Heart left ventricle (tissue), 16 donors: ENCODE measurements at regions not wholly inside any gene's neighbourhood (a gene's known extent, or its start where the extent isn't known, plus 50 kb on each side); places are given as distances from the start of the nearest gene placed in this dataset.

Source experiments
- ATAC-seq, 4 donors: fragments of 200-7000 bp; cut with Tn5 transposase; one replicate each; pipeline ENCODE4 v1.9.1; 2020 to 2022; ENCODE audit warnings: moderate library complexity in 4 of 4, mild to moderate bottlenecking in 3 of 4, moderate number of reproducible peaks in 1 of 4
- DNase-seq, 5 donors: peaks; one replicate each; pipeline ENCODE4 v3.0.0-alpha.2; 2020
- H3K27ac ChIP-seq, 12 donors: fragments of 200-600 bp; sonication (generic) in 4 of 12; one replicate each; pipeline versions ENCODE4 v1.5.0 to v1.8.0; 2016 to 2022; ENCODE audit warnings: mild to moderate bottlenecking in 2 of 12
- H3K27me3 ChIP-seq, 9 donors: fragments of 200-600 bp; sonication (generic) in 2 of 9; one replicate each; pipeline versions ENCODE4 v1.5.1 to v1.8.0; 2016 to 2022; ENCODE audit warnings: mild to moderate bottlenecking in 3 of 9
- H3K36me3 ChIP-seq, 9 donors: fragments of 200-600 bp; sonication (generic) in 2 of 9; one replicate each; pipeline versions ENCODE4 v1.5.0 to v1.8.0; 2018 to 2022; ENCODE audit warnings: mild to moderate bottlenecking in 2 of 9
- H3K4me1 ChIP-seq, 12 donors: fragments of 200-600 bp; sonication (generic) in 4 of 12; one replicate each; pipeline versions ENCODE4 v1.5.0 to v1.8.0; 2016 to 2022; ENCODE audit warnings: mild to moderate bottlenecking in 3 of 12
- H3K4me3 ChIP-seq, 12 donors: fragments of 200-600 bp; sonication (generic) in 4 of 12; one replicate each; pipeline versions ENCODE4 v1.5.0 to v1.8.0; 2017 to 2022; ENCODE audit warnings: mild to moderate bottlenecking in 9 of 12, moderate library complexity in 4 of 12
- H3K9me3 ChIP-seq, 12 donors: fragments of 200-600 bp; sonication (generic) in 4 of 12; one replicate each; pipeline versions ENCODE4 v1.5.0 to v1.8.0; 2016 to 2022; ENCODE audit warnings: mild to moderate bottlenecking in 1 of 12
- CTCF ChIP-seq, 12 donors: fragments of 200-600 bp; sonication (generic) in 4 of 12; IDR thresholded peaks; one replicate each; pipeline versions ENCODE4 v1.5.0 to v1.8.0; 2018 to 2022; ENCODE audit warnings: antibody characterized with exemption in 12 of 12, mild to moderate bottlenecking in 5 of 12
- POLR2A ChIP-seq, 2 donors: fragments of 450-650 bp; IDR thresholded peaks; one replicate each; pipeline ENCODE4 v1.6.1; 2017; ENCODE audit warnings: antibody characterized with exemption in 2 of 2, mild to moderate bottlenecking in 2 of 2, moderate library complexity in 2 of 2
- WGBS, 4 donors: extraction: QIAGEN DNeasy Blood & Tissue Kit in 2 of 4; methylation state at CpG; one replicate each; pipeline versions ENCODE4 v1.1.5 to v1.1.7; 2013 to 2018; 5-methylcytosine and 5-hydroxymethylcytosine counted together
- intact Hi-C, 10 donors: fragments of 100-400 bp; cut with DNase I; formaldehyde crosslinking; loops; one replicate each; pipeline versions ENCODE4 v1.11.1 to v1.14.2; 2022
- donor health status: ischemic (EF 13 %, LVEDD 7.1; RV severe dilation, severe dysfunction).
- donor health status: healthy with polysubstance abuse.
- donor health status: DM: no; HTN: yes; CAD: no.
- donor health status: DM: no; HTN: no; CAD: no.
- donor health status: ischemic (EF 25% LVEDD 6.9; RV normal size, moderate dysfunction).
- donor health status: ischemic (EF 25% LVEDD 5.7; RV mildly dilated, moderate dysfunction).
- donor health status: healthy.
- donor health status: DM: yes; HTN: yes; CAD: no.
- donor health status: ischemic (EF 35%, LVEDD 5.7; RV mildly dilated, moderate dysfunction).
- donor health status: nonischemic (EF 11% LVEDD 7.7; RV severe dilation, severe dysfunction).
- donor health status: DM: yes; HTN: yes; CAD: no.
- donor health status: PGD.
- donor health status: ischemic (EF 29% LVEDD 5.4; RV normal size, mild dysfunction).
- donor health status: nonischemic (EF 23%, LVEDD 6.1; RV moderate dilation, normal function).

DNA sequence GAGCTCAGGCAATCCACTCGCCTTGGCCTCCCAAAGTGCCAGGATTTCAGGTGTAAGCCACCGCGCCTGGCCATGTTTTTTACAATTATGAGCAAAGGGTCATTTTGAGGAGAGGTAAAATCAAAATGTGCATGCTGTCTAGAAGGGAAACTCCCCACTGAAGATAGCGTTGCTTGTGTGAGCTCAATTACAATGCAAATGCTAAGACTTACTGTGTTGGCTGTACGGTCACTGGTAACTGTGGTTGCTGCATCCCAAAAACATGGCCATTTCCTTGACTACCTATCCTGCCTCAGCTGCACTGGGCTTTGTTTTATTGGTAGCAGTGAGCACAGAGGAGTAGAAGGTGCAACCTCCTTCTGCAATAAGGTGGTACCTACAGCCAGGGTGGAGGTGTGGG is 77.4 kb upstream of the SPATA31E1 start:
- H3K27me3 ChIP-seq, result peaks cover 0 to 41% (median 3%) of the 10 kb centered on the region in 9 donors
- no peak for ATAC-seq
- no peak overlapping the region for H3K4me3 ChIP-seq
- no peak for DNase-seq
- peaks cover 0 to 9% (median 0%) of the 10 kb centered on the region in 12 donors for H3K9me3 ChIP-seq
- intact Hi-C loops, result loop anchor here in 1 of 10 donors (10.0 kb wide), 1 partner anchor 60 kb away; no protein-coding TSS in a partner anchor
- H3K27ac ChIP-seq, result no peak overlapping the region
- TF ChIP-seq CTCF (IDR thresholded peaks at IDR 0.05), result no peak
- TF ChIP-seq POLR2A (IDR thresholded peaks at IDR 0.05), result no peak
- no peaks in the 10 kb centered on the region for H3K36me3 ChIP-seq
- H3K4me1 ChIP-seq, result no peaks in the 10 kb centered on the region
- 90 to 95% (median 93%) methylated on average over 5 of the region's 5 CpGs for WGBS, 4 donors

DNA sequence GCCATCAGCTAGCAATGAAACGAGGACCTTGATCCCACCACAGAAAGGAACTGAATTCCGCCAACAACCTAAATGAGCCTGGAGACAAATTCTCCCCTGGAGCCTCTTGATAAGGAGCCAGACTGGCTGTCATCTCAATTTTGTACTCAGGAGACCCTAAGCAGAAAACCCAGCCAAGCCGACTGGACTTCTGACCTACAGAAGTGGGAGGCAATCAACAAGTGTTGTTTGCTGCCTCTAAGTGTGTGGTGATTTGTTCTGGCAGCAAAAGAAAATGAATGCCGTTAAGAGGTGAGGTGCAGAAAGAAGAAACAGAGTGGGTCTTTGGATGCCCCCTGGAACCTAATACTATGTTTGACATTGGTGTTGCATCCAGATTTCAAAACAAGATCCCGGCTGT is 72.7 kb upstream of the SPATA31E1 start:
- WGBS, 4 donors, result 61 to 65% (median 63%) methylated on average over 5 of the region's 5 CpGs

GRCh38 chr9:87810679-87811178 is 71.9 kb upstream of the SPATA31E1 start:
- peaks cover 0 to 9% (median 0%) of the 10 kb centered on the region in 12 donors for H3K9me3 ChIP-seq
- WGBS, 4 donors, result 63 to 82% (median 72%) methylated on average over 5 of the region's 5 CpGs
- H3K4me1 ChIP-seq, result peaks cover 0 to 16% (median 0%) of the 10 kb centered on the region in 12 donors
- ATAC-seq, result no peak
- no peak overlapping the region for H3K27ac ChIP-seq
- TF ChIP-seq CTCF (IDR thresholded peaks at IDR 0.05), result no peak
- no peak for TF ChIP-seq POLR2A (IDR thresholded peaks at IDR 0.05)
- intact Hi-C loops, result loop anchor here in 3 of 10 donors (5.0 kb wide), 3 partner anchors 123 to 473 kb away; no protein-coding TSS in a partner anchor
- peaks cover 0 to 29% (median 0%) of the 10 kb centered on the region in 9 donors for H3K27me3 ChIP-seq
- DNase-seq, result no peak
- no peak overlapping the region for H3K4me3 ChIP-seq
- no peaks in the 10 kb centered on the region for H3K36me3 ChIP-seq

More for the DNA sequence above, 72.7 kb upstream of the SPATA31E1 start:
- peaks cover 0 to 16% (median 0%) of the 10 kb centered on the region in 12 donors for H3K4me1 ChIP-seq
- intact Hi-C loops, result loop anchor here in 3 of 10 donors (5.0 kb wide), 3 partner anchors 123 to 473 kb away; no protein-coding TSS in a partner anchor
- H3K36me3 ChIP-seq, result no peaks in the 10 kb centered on the region
- peaks cover 0 to 9% (median 0%) of the 10 kb centered on the region in 12 donors for H3K9me3 ChIP-seq
- no peak overlapping the region for H3K27ac ChIP-seq
- DNase-seq, result no peak
- no peak for ATAC-seq
- H3K4me3 ChIP-seq, result no peak overlapping the region
- no peak for TF ChIP-seq CTCF (IDR thresholded peaks at IDR 0.05)
- no peak for TF ChIP-seq POLR2A (IDR thresholded peaks at IDR 0.05)
- peaks cover 0 to 36% (median 3%) of the 10 kb centered on the region in 9 donors for H3K27me3 ChIP-seq

- 38 to 41% (median 40%) methylated on average over 13 of the region's 13 CpGs for WGBS, 4 donors
- ATAC-seq, result peak in 3 of 4 donors; percentile 46 to 62 (median 56)
- H3K27me3 ChIP-seq, result peaks cover 0 to 23% (median 0%) of the 10 kb centered on the region in 9 donors
- TF ChIP-seq POLR2A (IDR thresholded peaks at IDR 0.05) (no peak), CTCF (IDR thresholded peaks at IDR 0.05) (peak; percentile 78 to 94 (median 90))
- H3K36me3 ChIP-seq, result no peaks in the 10 kb centered on the region
- no peak for DNase-seq
- peaks cover 0 to 16% (median 0%) of the 10 kb centered on the region in 12 donors for H3K4me1 ChIP-seq
- no peak overlapping the region for H3K4me3 ChIP-seq
- no peak overlapping the region for H3K27ac ChIP-seq
- H3K9me3 ChIP-seq, result peaks cover 0 to 9% (median 0%) of the 10 kb centered on the region in 12 donors
- intact Hi-C loops, result loop anchor here (1.0 to 5.0 kb wide), 7 partner anchors 125 to 475 kb away; no protein-coding TSS in a partner anchor
Observed at GRCh38 chr9:87812375-87813118, 70.1 kb upstream of the SPATA31E1 start.
